G401.6 (cell line): ENCODE measurements at regions not wholly inside any gene's neighbourhood (a gene's known extent, or its start where the extent isn't known, plus 50 kb on each side); places are given as distances from the start of the nearest gene placed in this dataset.

Experiments
- FAIRE-seq: peaks from 2 replicates; lab custom pipeline; 2012; peaks lifted over from hg19 to GRCh38; lab: Jason Lieb, UNC

DNA sequence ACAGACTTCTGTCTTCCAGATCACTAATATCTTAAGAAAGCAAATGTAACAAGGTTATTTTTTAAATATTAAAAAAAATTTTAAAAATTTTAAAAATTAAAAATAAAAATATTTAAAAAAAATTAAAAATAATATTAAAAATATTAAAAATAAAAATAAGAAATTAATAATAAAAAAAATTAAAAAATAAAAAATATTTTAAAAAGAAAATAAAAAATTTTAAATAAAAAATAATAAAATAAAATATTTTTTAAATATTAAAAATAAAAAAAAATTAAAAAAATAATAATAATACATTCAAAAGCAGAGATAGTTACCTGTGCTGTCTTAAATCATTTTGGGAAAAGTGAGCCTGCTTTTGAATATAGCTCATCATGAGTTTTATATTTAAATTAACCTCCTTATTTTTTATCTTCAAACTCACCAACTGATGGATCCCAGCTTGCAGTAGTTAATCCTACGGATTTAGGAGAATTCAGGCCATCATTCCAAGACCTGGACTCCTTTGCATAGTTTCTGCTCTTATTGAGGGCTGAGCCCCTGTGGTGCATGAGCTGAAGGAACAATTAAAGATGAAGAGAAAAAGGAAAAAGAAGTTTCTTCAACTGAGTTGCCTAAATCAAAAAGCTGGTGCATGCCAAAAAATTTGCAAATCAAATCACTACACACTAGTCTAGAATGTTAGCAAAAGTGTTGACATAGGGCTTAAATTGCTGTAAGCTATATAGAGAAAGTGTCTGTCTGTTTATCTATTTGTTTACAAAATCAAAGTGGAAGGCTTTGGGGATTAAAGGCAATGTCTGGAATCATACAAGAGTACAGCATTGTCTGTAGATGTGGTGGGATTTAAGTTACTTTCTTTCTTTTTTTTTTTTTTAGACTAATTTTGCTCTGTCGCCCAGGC lies 50.5 kb upstream of the ZNF438 start:
- peak; percentile 100 for FAIRE-seq

DNA sequence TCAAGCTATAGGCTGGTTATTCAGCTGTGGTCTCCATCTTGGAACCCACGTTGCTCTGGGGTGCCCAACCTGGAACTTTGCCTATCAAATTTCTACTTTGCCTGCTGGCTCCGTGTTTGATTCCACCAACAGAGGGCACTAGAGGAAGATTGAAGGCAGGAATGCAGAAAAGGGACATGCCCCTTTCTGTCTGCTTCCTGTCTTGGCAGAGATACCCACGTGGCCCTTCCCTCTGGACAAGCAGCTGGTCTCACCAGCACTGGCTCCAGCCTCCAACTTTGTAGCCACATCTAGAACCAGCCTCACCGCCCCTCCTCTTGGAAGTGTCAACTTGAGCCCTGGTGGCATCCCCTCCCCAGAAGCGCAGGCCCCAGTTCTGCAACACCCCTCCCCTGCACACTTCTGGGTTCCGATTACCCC lies 52.1 kb upstream of the ZNF438 start:
- no peak for FAIRE-seq

DNA sequence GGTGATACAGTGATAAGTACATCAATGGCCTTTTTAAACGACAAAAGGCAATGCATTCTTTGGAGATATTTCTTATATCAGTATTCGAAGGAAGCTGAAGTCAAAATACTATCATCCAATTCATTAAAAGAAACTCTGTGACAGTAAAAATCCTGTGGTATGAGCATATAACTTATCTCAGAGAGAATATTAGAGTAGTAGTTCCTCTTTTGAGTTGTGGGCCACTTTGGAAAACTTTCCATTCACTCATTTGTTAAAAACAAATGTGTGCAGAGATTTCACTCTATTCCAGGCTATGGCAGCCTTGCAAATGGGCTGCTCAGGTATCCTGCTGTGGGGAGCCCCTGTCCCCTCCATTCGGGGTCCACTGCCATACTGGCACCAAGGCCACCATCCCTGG lies 55.3 kb upstream of the ZNF438 start:
- FAIRE-seq: no peak

DNA sequence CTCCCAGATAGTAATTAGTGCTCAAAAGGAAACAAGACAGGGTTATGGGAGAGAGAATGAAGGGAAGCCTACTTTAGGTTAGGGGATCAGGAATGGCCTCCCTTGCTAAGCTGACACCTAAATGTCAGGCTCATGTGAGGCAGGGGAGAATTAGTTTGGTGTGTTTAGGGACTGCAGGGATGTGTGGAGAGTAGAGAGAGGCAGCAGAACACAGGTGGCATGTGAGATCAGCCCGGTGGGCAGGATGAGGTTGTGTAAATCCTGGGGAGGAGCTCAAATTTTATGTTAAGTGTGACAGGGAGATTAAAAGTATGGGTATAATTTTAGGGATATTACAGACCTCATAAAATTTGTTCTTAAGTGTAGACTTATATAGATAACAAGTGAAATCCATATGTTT lies 56.2 kb upstream of the ZNF438 start:
- no peak for FAIRE-seq

DNA sequence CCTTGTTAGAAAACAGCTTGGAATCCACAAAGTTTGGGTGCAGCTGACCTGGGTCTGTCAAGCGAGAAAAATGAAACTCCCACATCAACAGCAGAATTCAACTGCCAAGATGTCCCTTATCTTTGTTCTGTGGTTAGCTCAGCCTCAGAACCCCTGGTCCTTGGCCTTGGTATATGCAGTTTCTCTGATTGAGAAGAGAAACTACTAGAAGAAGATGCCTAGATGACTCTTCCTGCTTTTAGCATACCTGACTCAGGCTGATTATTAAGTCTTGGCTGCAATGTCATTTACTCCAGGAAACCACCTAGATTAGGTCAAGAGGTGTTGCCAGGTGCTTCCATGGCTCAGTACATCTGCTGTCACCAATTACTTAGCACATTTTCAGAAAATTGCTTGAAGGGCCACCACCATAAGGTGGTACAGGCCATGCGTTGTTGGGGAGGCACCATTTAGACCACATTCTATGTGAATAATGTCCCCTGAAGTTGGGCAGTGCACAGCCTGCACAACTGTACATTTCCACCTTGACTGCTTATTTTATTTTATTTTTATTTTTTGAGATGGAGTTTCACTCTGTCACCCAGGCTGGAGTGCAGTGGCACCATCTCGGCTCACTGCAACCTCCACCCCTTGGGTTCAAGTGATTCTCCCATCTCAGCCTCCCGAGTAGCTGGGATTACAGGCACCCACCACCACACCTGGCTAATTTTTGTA lies 59.4 kb upstream of the ZNF438 start:
- no peak for FAIRE-seq

DNA sequence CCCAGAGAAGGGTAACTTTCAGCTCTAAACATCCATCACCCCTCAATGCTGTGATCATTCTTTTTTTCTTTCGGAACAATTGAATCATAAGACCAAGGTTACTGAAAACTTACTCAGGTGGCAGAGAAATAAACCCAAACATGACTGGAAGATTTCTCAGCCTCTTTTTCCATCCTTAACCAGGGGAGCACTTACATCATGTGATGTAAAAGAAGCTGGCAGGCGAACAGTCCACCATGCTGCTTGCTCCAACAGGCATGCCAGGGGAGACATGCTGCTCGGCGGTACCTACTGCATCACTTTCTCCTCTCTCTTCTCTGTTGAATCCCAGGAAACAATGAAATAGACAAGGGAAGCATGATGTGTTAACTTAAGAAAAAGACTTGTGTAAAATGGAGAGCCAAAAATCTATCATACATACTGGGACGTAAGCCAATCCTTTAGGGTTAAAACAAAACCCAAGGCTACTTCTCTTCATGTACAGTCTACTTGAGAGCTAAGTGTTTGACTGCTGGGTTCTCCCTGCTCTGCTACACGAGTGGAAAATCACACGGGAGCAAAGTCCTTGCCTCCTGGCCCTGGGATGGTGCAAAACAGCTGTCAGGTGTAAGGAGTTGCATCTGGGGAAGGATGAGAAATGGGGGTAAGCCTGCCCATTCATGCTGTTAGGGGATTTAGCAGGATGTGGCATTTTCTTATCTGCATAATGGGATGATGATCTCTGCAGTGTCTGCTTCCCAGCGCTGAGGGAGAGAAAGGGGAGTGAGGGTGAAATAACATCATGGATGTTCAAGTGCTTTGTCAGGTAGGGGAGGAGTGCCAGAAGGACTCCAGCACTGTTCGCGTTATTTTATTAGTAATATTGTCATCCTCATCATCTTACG lies 64.3 kb upstream of the ZNF438 start:
- FAIRE-seq: no peak

DNA sequence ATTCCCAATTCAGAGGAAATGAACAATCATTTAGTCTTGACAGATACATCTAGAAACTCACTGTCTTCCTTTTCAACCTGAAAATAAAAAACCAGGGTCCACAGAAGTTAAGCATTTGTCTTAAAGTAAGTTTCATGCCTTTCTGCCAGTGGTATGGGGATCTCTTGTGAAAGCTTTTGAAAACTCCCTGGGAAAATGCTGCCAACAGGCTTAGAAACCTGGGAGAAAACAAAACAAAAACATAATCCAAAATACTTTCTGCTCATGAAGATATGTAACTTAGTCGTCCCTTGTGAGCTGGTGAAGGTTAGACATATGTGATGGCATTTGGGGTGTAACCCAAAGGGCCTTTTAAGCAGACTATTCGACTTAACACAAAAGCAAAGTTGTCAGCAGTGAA lies 66.4 kb upstream of the ZNF438 start:
- FAIRE-seq: no peak

DNA sequence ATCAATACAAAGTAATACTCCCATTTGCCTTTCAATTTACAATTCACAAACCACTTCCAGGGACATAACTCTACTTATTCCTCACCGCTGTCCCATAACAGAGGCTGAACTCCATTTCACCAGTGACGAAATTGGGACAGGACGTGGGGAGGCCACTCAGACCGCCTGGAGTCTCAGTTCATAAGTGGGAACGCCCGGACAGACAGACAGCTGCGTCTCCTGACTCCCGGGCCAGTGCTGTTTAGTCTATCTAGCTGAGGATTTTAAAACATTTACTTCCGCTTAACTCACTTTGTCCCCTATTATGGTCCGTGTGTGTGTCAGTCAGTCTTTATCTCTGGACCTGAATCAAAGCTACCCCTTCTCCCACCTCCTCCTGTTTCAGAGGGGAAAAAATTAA lies 67.4 kb upstream of the ZNF438 start:
- no peak for FAIRE-seq

DNA sequence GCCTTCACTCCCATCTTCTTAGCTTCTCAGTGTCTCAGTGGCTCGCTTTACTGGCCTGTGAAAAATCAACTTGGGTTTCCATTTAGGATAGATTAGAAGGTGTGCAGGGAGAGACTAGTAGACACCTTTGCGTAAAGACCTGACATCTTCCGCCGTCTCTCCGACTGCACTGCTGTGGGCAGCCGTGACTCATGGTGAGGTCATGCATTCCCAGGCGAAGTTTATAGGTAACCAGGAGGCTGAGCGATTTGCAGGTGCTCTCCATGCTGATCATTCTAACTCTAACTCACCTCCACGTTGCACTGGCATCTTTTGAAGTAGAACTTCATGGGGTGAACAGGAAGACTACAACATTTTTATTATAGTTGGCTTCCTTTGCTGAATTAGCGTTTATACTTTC lies 68.0 kb upstream of the ZNF438 start:
- FAIRE-seq: no peak

DNA sequence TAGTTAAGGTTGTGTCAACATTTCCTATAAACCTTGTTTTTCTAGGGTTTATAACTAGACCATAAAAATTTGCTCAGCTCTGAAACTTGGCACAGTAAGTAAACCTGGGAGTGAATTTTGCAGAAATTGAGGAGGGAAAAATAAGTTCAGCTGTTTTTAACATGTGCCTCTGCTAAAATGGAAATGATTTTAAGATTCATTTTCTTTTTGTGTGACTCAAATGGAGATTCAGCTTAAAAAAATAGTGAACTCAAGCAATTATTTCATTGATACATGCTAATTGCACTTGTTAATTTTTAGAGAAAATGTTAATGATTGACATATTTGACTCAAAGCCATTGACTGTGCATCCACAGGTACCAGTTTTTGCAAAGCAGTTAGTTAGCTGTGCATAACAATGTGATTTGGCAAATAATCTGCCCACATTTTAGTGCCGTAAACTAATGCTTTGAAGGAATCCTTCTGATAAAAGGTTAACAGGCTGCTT lies 68.5 kb upstream of the ZNF438 start:
- no peak for FAIRE-seq

DNA sequence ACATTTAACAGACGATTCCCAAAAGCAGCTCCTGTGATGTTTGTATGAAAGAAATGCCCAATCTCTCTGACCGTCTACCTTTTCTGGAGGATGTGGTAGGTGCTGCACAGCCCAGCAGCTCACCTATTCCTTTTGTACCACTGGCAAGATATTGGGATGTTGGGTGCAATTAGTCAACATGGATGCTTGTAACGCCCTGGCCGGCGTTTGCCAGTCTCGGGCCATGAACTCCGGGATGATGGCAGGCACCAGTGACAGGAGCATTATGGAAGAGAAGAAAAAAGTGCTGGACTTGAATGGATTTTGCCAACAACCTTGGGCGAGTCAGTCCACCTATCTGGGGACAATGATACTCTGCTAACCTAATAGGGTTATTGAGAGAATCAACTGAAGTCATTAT lies 69.0 kb upstream of the ZNF438 start:
- no peak for FAIRE-seq

DNA sequence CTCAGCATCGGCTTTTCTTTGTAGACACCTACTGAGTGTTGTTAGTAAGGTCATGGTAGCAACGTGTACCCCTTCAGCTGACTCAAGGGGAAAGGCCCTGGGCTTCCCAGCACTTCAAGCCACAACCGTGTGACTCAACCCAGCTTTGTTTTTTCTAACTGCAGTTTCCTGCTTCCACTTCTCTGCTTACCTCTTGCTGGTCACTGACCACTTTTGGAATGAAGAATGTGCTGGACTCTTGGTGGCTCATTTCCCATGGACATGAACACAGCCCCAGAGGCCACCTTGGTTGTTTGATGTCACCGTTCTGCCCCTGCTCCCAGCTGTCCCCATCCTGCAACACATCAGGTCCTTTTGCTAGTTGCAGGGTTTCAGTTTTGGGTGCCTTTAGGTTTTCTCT lies 69.5 kb upstream of the ZNF438 start:
- no peak for FAIRE-seq

DNA sequence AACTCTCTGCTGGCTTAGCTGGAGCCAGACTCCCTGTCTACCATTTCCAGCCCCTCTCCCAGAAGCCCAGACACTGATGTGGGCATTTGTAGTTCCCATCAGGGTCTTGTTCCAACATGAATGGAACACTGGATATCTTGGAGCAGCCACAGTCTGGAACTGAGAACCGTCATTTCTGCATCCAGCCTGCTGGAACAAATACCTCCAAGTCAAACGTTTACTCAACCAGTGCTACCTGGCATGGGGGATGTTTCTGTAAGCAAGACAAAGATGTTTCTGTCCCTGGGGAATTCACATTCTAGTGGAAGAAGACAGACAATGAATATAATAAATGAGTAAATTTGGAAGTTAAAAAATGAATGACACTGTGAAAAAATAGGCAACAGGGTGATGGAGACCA lies 70.8 kb upstream of the ZNF438 start:
- FAIRE-seq: no peak

DNA sequence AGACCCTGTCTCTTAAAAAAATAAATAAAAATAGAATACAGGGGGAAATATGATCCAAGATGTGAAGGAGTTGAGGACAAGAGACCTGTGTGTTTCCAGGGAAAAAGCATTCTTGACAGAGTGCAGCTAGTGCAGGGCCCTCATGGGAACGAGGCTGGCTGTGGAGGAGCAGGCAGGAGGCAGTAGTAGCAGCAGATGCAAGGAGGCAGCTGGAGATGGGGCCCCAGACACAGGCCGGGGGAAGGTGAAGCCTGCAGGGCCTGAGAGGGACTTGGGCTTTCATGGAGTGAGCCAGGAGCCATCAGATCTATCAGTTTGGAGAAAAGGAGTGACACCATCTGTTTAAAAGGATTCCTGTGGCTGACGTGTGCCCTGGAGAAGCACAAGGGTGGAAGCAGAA lies 71.4 kb upstream of the ZNF438 start:
- FAIRE-seq: no peak

DNA sequence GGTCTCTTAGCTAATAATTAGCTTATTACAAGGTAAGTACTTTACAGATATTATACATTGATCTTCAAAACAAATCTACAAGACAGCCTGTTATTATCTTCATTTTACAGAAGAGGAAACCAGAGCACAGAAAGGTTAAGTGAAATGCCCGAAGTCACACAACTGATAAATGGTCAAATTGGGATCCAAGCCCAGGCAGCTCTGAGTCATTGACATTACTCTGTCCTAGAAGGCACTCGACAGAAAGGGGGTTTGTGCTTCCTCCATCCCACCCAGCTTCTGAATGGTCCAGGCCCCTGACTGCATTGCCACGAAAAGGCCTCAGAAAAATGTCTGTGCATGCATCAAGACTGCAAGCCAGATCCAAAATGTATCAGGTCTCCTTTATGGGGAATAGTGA lies 81.3 kb upstream of the ZNF438 start:
- FAIRE-seq: no peak

DNA sequence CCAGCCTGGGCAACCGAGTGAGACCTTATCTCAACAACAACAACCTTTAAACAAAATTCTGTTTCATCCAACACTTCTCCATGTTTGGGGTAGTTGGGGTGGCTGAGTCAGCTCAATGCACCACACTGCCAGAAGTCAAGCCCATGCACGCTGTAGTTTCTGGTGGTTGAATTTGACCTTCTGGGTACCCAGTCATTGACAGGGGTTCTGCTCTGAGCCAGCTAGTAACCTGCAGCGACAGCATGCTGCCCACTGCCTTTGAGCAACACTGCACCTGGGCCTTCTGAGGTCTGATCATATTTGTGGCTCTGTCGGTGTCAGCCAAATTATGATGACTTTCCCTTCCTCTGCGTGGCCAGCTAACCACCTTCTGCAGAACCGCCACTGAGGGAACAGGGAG lies 84.6 kb upstream of the ZNF438 start:
- no peak for FAIRE-seq

DNA sequence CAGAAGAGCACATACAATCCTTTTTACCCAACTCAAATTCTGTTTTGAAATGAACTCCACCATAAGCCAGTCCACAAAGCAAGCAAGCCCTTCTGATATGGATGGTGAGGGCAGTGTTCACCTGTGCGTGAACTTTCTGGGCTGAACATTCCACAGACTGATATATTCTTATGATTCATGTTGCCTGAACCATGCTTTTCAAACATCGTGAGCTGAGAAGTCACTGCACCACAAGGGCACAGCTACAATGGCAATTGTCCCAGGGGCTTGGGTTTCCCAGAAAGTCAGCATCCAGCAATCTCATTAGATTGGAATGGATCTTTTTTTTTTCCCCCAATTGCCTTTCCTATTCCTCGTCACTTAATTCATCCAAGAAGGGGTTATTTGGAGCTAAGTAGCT lies 86.9 kb upstream of the ZNF438 start:
- FAIRE-seq: no peak

DNA sequence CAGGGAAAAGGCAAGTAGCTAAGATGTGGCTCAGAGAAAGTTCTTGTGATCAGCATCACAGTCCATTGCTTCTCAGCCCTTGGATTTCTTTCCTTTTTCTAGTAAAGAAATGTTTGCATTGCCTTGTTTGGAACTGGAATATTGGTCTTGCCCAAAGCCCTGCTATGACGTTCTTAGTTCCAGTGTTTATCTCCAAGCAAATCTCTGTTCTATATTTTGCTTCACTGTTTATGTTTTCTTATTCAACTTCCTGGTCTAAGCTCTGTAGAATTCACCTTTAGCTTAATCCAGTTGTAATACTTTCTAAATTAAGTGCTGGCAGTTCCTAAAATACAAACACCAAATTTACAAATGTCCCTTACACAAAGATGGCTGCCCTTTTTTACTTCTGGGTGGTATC lies 88.7 kb upstream of the ZNF438 start:
- FAIRE-seq: no peak

DNA sequence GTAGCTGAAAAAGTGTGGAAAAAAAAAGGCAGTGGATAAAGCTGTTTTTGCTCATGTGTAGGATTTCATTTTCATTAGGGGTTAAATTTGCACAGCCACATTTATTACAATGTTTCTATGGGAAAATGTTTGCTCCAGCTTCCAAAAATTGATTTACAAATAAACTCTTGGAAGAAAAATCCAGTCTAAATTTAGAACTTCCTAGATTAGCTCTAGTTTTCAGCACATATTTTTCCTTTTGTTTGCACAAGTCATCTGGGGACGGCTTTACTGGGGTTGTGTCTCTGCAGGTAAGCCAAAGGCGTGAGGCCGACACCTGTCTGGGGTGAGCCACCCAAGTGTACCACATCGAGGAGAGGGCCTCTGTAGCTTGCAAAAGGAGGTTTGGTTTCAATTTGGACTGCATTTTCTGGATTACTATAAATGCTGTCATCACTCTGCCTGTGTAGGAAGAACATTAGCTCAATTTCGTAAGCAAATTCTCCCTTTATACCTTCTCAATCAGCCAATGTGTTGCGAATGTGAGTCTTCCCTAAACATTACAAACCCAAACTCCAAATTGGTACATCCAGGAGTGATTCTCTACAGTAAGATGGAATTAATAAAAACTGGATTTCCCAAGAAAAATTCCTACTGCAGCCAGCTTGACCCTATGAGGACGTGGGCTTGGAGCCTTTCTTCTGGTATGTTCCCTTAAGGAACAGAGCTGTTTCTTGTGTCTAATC lies 89.5 kb upstream of the ZNF438 start:
- no peak for FAIRE-seq

DNA sequence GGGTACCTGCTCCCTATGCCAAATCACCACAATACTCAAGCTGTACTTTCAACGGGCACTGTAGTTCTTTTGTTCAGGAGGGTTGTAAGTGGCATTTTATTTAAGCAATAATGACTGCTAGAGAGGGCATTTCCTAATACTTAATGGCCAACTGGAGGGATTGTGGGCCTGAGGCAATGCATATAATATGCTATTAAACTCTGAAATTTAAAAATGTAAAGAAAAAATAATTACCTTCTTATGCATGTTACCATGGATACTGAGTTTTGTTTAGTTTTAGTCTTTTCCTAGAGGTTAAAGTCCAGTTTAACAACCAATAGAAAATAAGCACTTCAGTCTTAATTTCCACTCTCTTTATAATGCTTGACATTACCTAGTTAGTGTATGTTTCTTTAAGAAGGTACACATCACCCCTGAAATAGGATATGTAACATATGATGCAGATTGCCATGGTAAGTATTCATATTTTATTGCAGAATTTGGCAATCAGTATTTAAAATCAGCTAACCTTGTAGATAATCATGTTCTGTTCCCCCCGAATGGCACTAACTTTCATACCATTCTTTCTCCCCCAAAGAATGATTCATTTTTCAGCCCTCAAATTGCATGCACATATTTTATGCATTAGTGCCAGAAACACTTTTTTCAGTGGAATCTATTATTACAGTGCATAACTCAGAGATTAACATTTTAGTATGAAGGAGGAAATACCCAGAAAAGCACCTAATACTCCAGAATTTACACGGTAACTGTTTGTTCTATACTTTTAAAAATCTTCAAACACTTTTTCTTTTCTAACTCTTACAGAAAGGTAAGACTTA lies 90.3 kb upstream of the ZNF438 start:
- FAIRE-seq: no peak

DNA sequence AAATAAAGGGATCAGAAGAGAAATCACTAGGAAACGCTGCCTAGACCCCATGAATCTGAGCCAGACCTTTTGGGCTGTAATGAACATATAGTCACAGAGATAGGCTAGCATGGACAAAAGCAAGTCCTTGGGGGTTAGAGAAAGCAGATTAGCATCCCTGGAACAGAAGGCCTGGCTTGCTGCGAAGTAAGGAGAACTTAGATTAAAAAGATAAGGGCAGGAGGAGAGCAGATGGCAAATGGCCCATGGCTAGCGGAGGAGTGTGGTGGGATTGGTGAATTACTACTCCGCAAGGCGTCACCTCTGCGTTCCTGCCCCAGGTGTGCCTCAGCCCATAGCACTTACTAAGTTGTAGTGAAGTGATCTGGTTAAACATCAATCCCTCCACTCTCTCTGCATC lies 92.3 kb upstream of the ZNF438 start:
- no peak for FAIRE-seq
